ENCODE measurements at regions not wholly inside any gene's neighbourhood (a gene's known extent, or its start where the extent isn't known, plus 50 kb on each side); places are given as distances from the start of the nearest gene placed in this dataset.

- Histone ChIP-seq H3K18ac (ENCODE audit: extremely low read depth, low read length) (no peak overlapping the region), H3K79me1 (ENCODE audit: low read depth, low read length) (no peaks in the 10 kb centered on the region), H4K20me1 (replicated peaks in 1 of 2; ENCODE audit: control insufficient read depth in 1 of 2, insufficient read depth in 2 of 2, low read length in 2 of 2) (no peaks in the 10 kb centered on the region), H2BK12ac (ENCODE audit: low read depth, low read length) (no peak overlapping the region), H3K56ac (replicated peaks; ENCODE audit: insufficient read length, low read depth, low read length) (no peak overlapping the region), H2AK5ac (ENCODE audit: low read depth, low read length) (no peak overlapping the region), H3K23me2 (ENCODE audit: low read depth, low read length) (no peaks in the 10 kb centered on the region), H3K36me3 (ENCODE audit: control insufficient read depth in 2 of 4, insufficient read depth in 4 of 4, low read length in 3 of 4) (no peaks in the 10 kb centered on the region), H3K79me2 (ENCODE audit: control insufficient read depth in 1 of 2, insufficient read depth in 2 of 2, low read length in 2 of 2) (no peaks in the 10 kb centered on the region), H3K4me2 (ENCODE audit: insufficient read depth in 1 of 2, low read depth in 2 of 2, low read length in 2 of 2) (no peak overlapping the region), H3K4me3 (ENCODE audit: extremely low read depth in 1 of 4, insufficient read depth in 2 of 4, low read depth in 3 of 4, low read length in 4 of 4) (no peak overlapping the region), H3K27ac (ENCODE audit: low read depth, low read length) (no peak overlapping the region), H2AFZ (ENCODE audit: low read length) (no peak overlapping the region), H3K23ac (ENCODE audit: insufficient read length) (no peak overlapping the region), H2BK120ac (replicated peaks; ENCODE audit: low read depth, low read length) (no peak overlapping the region), H3K9ac (replicated peaks in 1 of 4; ENCODE audit: extremely low read depth in 1 of 4, low read depth in 3 of 4, low read length in 3 of 4) (no peak overlapping the region), H4K8ac (ENCODE audit: extremely low read depth, insufficient read depth, low read length) (no peak overlapping the region), H4K91ac (replicated peaks; ENCODE audit: insufficient read length, low read length) (no peak overlapping the region), H3K27me3 (replicated peaks in 1 of 4; ENCODE audit: control insufficient read depth in 3 of 4, extremely low read depth in 1 of 4, insufficient read depth in 3 of 4, low read length in 3 of 4) (no peaks in the 10 kb centered on the region), H2BK5ac (ENCODE audit: low read depth, low read length) (no peak overlapping the region), H4K5ac (ENCODE audit: insufficient read length, low read depth, low read length) (no peak overlapping the region), H3K14ac (ENCODE audit: insufficient read length) (no peak overlapping the region), H2BK20ac (ENCODE audit: low read length) (no peak overlapping the region), H3K9me3 (ENCODE audit: insufficient read depth in 2 of 2, low read depth in 1 of 2, low read length in 1 of 2) (no peaks in the 10 kb centered on the region), H3K4ac (replicated peaks; ENCODE audit: insufficient read length, low read depth, low read length) (no peak overlapping the region), H3K4me1 (replicated peaks in 1 of 4; ENCODE audit: control insufficient read depth in 3 of 4, insufficient read depth in 4 of 4, low read length in 3 of 4) (no peaks in the 10 kb centered on the region), H2BK15ac (ENCODE audit: low read length) (no peak overlapping the region)
- CTCF ChIA-PET (ENCODE audit: partially characterized antibody): interaction anchor here (1.1 to 1.7 kb wide), 3 partner anchors 26 to 116 kb away, joined by 3 to 9 read pairs (median 3); no protein-coding TSS in a partner anchor
- FAIRE-seq: no peak
- TF ChIP-seq, protein P1, sequence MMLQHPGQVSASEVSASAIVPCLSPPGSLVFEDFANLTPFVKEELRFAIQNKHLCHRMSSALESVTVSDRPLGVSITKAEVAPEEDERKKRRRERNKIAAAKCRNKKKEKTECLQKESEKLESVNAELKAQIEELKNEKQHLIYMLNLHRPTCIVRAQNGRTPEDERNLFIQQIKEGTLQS (IDR thresholded peaks at IDR 0.05; ENCODE audit: insufficient read depth, low read depth, low read length): no peak
- TF ChIP-seq EGR1 (IDR thresholded peaks at IDR 0.05; ENCODE audit: borderline replicate concordance, low read depth, low read length) (no peak), MAFK (IDR thresholded peaks at IDR 0.05; ENCODE audit: low read depth, low read length) (no peak), HDAC6 (IDR thresholded peaks at IDR 0.05; ENCODE audit: low read depth, low read length) (no peak)
- no peak for DNase-seq (ENCODE audit: low read depth in 1 of 2, low spot score in 2 of 2)
- POLR2A ChIA-PET (ENCODE audit: partially characterized antibody): no interaction called here
Measured at GRCh38 chr5:101846496-101846895, 449.6 kb downstream of the SLCO4C1 start.

Data from H1 (cell line).